NCI-H1417 (cell line): ENCODE measurements at regions not wholly inside any gene's neighbourhood (a gene's known extent, or its start where the extent isn't known, plus 50 kb on each side); places are given as distances from the start of the nearest gene placed in this dataset.
A peak's percentile ranks its signal among the peaks of the same experiment; 100 is the strongest.

Source experiments
- DNase-seq, 3 experiments: peaks; one replicate each; lab custom pipeline; 2025; lab: John Stamatoyannopoulos, UW

DNA sequence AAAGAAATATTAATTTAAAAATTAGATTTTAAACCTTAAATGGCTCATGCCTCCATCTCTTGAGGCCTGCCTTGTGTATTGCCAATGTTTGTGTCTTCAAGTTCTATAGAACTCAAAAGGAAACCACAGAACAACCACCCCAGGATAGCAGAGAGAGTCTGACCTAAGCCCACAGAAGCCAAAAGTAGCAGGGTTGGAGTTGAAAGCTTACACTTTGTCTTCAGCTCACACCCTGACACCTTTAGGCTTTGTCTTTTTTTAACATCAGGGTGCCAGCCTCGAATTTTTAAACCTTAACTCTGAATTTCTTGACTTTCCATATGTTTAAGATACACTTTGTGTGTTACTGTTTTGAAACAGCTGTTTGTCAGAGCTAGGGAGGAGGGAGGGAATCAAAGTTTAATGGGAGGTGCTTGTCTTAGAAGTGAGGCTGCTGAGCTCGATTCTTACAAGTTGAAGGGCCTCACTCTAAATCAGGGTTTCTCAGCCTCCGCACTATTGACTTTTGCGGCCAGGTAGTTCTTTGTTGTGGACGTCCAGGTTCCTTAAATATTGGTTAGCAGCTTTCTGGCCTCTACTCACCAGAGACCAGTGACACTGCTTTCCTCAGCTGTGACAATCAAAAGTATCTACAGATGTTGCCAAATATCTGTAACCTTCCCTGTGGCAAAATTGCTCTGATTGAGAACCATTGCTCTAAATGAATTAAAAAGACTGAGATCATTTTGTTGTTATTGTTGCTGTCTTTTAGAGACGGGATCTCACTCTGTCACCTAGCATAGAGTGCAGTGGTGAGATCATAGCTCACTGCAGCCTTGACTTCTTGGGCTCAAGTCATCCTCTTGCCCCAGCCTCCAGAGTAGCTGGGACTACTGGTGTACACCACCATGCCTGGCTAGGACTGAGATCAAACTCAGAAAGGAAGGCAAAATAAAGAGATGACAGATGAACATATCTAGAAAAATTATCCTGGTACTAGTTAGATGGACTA lies 139.2 kb upstream of the EOMES start:
- no peak for DNase-seq

DNA sequence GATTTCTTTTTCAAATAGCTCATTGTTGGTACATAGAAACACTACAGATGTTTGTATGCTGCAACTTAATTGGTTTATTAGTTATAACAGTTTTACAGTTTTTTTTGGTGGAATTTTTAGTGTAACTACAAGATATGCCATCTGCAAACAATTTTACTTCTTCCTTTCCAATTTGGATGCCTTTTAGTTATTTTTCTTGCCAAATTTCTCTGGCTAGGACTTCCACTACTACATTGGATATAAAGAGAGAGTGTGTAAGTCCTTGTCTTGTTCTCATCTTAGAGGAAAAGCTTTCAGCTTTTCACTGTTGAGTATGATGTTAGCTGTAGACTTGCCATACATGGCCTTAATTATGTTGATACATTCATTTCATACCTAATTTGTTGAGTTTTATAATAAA lies 143.6 kb upstream of the EOMES start:
- DNase-seq: no peak

DNA sequence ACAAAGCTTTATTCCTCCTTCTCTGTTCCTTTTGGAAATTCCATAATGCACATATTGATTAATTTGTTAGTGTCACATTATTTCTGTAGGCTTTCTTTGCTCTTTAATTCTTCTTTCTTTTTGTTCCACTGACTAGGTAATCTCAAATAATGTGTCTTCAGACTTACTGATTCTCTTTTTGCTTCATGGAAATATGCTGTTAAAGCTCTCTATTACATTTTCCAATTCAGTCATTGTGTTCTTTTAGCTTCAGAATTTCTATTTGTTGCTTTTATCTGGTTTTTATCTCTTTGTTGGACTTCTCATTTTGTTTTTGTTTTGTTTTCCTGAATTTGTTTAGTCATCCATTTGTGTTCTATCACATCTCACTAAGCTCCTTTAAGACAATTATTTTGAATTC lies 147.0 kb upstream of the EOMES start:
- no peak for DNase-seq

DNA sequence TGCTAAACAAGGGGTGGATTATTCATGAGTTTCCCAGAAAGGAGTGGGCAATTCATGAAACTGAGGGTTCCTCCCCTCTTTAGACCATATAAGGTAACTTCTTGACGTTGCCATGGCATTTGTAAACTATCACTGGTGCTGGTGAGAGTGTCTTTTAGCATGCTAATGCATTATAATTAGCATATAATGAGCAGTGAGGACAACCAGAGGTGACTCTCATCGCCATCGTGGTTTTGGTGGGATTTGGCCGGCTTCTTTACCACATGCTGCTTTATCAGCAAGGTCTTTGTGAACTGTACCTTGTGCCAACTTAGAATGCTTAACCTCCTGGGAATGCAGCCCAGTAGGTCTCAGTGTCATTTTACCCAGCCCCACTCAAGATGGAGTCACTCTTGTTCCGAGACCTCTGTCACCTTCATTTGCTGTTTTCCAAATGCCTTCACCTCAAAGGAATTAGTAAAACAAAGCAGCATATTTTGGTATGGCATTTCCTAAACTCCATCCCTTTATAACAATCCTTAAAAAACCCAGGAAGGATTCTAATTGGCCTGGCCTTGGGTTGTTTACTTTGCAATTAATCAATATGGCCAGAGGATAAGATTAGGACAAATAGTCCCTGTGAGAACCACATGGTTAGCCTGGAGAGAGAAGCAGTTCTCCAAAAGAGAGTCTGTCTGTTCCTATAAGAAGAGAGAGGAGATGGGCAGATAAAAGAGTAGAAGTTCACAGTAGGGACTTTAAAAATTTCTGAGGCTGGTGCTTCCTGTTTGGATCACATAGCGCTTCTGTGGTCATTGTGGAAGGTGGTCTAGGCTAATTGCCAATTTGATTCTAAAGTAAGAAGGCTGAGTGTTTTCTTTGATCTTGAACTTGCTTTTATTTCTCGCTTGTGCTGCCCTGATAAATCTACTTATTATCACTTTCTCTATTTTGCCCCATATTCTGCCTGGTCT lies 155.2 kb upstream of the EOMES start:
- DNase-seq: peak in 1 of 3 experiments; percentile 13

DNA sequence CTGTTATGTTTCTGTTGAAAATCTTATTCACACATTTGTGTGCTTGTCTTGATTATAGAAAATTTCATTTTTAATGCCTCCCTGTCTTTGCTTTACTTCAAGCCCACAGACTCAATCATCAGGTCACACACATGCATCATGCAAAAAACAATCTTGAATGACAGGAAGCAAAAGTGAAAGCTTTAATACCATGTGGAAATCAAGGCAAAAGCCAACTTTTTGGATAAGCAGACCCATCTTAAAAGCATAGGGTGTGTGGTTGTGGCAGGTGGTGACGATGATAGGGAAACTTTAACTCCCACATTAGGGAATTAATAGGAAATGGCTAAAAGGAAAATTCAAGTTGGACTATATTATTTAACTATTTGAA lies 155.9 kb upstream of the EOMES start:
- DNase-seq: no peak

DNA sequence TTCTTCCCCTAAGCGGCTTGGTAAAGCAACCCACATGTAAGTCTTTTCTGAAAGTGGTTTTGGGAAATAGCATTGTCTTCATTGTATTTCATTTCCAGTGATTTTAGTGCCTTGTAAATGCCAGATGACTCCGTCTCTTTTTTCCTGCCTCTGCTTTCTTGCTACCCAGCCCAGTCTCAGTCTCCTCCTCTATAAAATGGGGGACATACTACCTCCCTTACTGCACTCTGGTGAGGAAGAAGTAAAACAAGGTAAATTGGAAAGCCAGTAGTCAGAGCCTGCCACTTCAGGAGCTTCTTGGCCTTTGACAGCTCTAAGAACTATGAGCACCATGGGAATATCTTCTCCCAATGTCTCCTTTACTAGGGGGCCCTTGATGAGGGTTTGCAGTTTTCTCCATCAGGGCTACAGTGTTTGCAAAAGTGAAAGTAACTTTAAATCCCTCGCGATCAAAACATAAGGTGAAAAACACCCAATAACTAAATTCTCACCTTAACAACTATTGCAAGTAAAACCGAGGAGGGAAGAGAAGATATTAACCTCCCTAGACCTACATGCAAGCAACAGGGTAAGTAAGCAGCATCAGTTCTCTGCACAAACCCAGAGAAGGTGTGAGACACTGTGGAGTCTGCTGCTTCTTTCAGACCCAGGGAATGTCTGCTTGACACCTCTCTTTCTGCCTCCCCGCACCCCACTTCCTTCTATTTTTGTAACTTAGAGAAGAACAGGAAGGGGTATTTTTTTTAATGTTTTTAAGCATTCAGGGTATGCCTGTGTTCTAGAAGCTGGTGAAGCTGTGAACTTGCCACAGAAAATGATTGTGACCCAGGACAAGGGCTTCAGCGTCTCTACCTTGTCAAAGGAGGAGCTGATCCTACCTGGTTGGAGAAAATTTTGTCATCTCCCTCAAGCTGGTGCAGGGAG lies 159.1 kb upstream of the EOMES start:
- no peak for DNase-seq

DNA sequence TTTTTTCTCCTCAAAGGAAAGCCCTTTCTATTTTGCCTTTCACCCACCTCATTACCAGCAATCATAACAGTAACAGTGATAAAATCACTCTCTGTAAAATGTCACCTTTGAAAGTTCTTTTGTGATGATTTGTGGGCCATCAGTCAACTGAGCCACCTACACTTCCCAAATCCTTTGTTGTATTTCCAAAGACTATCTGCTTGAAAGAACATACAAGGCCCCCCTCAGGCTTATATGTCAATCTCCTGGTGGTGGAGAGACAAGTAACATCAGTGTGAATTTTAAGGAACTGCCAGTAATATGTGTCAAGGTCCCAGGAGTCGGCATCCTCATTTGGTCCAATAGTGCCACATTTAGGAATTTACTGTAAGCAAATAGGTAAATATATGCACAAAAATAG lies 161.1 kb upstream of the EOMES start:
- peak in 1 of 3 experiments; percentile 3 for DNase-seq

DNA sequence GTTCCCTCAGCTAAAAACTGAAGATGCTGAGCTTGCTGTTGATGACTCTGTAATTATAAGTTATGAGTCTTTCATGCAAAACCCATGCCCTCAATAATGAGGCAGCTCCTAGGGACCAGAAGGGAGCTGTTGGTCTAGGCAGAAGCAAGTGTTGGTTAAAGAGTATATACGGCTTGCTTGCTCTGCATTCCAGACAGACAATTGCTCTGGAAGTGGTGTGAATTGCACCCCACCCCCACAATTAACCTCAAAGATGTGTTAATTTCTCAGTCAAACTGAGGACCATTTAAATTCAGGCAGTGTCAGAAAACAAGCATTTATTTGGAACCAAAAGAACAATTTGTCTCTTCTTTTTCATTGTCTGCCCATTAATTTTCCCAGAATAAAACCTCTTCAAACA lies 163.5 kb upstream of the EOMES start:
- peak in 1 of 3 experiments; percentile 1 for DNase-seq

DNA sequence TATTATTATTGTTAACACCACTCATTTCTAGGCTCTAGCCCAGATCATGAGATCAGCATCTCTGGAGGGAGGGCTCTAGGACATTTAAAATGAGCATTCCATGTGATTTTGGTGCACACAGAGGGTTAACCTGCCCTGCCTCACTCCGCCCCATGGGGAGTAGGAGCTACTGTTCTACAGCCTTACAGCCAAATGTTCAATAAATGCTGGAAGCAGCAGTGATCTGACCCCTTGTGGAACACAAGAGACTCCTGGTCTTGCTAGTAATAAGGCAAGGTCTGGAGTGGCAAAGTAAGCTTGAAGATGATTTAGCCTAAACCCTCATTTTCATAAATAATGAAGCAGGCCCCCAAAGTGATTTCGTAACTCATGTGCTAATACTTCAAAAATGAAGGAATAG lies 166.4 kb upstream of the EOMES start:
- DNase-seq: no peak

DNA sequence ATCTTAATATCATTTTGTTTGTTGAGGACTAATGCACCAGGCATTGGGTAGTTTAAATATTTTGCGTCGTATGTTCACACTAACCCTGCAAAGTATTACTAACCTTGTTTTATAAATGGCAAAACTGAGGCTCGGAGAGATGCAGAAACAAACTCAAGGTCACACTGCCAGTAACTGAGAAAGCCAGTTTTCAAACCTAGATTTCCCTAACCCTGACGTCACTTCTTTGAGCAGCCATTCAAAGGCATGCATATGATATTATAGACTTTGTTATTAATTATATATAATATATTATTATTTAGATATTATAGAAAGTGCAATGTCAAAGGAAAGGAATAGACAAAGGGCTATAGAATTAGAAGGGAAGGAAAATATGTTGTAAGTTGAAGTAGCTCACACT lies 167.6 kb upstream of the EOMES start:
- no peak for DNase-seq

DNA sequence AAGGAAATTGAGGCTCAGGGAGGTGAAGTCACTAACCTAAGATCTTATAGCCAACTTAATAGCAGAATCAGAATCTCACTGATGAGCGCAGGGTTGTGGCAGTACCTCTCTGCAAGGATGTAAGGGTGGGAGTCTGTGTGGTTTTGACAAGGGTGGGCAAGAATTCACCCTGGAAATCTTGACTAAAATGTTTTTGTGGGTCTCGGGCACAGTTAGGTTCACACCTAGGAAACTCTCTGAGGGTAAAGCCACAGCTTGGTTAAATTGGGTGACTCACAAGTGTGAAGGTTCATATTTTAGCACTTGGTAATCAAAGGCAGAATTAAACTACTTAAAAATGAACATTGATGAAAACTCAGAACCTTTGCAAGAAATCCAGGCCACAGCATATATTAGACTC lies 178.2 kb upstream of the EOMES start:
- no peak for DNase-seq

DNA sequence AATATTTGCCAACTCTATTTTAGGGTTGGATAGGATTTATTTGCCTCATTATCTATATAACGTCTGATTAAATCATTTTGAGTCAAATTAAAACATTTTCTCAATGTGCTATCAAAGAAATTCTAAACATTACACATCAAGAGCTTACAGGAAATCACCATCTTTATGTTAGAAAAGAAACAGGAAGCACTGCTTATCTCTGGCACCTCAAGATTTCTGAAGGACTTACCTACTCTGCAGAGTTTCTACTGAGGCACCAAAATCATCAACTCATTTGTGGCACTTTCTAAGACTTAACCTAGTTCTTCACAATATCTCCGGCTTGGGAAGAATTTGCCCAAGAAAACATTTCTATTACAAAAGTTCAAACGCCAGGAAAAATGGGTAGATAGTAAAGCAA lies 181.3 kb upstream of the EOMES start:
- DNase-seq: no peak

DNA sequence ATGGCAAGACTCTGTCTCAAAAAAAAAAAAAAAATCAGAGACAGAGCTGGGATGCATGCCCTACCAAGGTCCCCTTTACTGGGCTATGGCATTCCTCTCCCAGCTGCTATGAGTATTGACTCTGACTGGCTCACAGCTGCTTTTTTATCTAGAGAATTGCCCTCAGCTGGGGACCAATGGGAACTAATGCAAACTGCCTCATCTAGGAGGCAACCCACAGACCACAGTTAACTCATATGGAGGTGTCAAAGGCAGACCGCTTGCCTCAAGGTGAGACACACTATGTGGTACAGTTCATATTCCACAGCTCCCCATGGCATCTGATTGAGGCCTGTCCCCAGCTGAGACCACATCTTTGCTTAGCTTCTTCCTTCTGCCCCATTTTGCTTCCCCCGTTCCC lies 183.5 kb upstream of the EOMES start:
- DNase-seq: no peak

DNA sequence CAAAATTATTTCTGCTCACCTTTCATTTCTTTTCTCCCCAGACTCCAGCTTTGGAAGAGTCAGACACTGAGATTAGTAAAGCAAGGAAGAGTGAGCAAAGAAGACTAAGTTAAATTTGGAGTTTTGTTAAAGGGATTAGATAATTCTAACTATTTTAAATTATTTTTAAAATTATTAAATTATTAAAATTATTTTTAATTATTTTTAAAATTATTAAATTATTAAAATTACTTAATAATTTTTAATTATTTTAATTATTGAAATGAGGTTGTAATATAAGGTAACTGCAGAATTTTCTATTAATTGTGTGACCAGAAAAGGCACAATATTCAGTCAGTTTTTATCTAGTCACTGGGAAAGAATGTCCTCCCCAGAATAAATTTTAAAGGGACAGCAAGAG lies 185.0 kb upstream of the EOMES start:
- no peak for DNase-seq

DNA sequence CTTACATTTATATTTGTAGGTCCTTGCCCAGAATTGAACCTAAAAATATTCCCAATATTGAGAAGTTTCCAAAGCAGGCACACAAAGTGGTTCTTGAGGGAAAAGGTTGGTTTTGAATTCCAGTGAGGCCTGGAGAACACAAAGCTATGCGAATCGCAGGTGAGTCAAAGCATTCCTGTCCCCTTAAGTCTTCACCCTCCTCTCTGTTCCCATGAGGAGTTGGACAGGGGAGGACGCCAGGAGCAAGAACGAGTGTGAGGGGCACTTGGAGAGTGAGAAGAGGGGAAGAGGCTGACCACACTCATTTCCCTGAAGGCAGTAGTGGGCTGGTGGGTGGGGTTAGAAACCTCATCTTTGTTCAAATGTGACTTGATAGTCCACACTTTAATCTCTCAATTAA lies 185.8 kb upstream of the EOMES start:
- no peak for DNase-seq

DNA sequence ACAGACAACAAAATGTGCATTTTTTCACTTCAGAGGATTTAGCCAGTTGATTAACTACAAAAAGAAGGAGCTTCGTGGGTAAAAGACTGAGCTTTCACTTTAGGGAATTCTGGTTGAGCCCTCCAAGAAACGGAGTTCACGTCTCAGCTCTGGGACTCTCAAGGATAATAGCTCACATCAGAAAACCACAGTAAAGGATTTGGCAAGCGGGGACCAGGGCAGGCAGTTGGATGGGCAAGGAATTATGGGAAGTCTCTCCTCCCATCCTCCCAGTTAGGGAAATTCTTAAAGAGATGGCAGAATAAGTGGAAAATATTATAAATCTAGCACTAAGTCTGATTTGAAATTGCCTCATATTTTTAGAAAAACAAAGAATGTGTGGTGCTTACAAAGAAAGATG lies 188.3 kb upstream of the EOMES start:
- DNase-seq: no peak

DNA sequence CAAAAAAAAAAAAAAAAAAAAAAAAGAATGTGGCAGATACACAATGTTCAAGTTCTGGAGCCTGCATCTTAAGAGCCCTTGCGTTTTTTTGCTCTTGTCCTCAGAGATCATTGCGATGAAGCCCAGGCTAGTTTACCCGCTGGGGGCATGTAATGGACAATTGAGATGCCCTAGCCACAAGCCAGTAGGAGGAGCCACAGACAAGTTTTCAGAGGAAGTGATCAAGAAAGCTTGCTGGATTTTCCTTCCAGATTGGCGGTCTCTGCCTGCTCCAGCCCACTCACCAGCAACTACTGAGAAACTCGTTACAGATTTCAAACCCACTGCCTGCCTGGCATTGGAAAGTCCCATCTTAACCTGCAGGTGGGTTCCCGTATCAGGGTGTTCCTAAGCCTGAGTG lies 192.1 kb upstream of the EOMES start:
- DNase-seq: no peak

DNA sequence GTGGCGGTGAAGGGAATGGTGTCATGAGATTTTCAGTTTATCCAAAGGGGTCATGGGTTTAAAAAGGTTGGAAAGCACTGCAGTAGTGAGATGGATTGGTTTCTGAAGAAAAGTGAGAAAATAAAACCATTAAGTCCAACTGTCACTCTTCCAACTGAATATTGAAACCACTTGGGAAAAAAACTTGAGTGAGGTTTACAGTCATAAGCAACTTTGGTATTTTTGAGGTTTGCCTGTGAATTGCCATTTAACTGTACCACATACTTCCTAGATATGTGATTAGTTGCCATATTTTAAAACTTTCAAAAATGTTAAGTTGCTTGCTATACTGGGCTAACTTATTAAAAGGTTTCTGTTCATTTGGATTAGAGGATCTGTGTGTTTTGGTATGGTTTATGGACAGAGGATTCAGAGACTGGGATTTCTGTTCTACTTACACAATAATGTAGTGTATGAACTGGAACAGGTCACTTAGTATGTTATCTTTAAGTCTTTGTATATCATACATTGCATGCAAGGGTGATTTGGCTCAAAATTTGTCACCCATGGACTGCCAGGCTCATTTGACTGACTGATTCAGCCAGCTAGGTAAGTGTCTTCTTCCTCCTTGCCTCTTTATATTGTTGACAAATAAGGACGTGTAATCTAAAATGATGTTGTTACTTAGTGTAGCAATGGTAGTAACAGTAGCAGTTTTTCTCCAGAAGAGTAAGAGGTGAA lies 201.4 kb upstream of the EOMES start:
- DNase-seq: peak in 1 of 3 experiments; percentile 23

DNA sequence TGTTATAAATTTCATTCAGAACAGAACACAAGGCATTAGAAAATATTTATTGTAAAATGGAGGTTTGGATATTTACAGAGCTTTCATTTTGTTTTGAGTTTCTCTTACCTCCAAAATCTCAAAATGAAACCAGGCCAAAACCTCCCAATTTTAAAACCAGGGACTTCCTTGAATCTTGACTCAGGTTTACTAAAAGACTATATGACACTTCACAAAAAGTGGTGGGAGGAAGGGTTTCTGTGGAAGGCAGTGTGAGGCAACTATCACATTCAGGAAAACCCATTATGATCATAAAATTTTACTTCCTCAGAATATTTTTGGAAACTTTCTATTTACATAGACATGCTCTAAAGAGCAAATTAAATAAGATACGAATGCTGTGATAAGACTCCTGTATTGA lies 205.8 kb upstream of the EOMES start:
- DNase-seq: no peak

DNA sequence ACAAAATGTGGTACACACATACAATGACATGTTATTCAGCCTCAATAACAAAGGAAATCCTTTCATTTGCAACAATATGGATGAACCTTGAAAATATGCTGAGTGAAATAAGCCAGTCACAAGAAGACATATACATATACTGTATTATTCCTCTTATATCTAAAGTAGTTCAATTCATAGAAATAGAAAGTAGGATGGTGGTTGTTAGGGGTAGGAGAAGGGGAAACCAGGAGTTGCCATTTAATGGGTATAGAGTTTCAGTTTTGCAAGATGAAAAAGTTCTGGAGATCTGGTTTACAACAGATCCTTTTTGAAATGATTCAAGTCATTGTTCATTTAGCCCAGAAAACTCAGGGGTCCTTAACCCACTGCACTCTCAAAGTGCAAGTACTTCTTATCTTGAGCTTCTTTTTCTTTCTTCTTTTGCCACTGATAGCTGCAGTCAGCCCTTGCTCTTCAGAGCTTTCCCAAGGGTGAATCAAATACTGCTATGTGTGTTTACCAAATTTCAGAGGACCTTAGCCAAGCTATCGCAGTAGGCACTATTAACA lies 208.0 kb upstream of the EOMES start:
- no peak for DNase-seq

DNA sequence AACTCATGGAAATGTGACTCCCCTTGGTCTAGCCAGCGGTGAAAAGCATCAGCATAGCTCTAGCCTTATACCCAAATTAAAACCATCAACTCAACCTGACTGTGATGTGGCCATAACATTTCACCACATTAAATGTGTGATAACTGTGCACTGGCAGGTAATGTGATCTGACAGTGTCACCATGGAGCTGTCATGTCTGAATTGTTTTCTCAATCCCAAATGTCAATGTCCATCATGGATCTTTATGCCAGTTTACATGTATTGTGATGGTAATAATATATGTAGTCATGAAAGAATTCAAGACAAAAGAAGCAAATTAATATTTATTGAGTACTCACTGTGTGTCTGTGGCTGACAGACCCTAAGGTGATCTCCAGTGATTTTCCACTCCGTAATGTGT lies 213.4 kb upstream of the EOMES start:
- DNase-seq: no peak
